Smooth muscle cell (in vitro differentiated cells): ENCODE measurements at regions not wholly inside any gene's neighbourhood (a gene's known extent, or its start where the extent isn't known, plus 50 kb on each side); places are given as distances from the start of the nearest gene placed in this dataset.

Experiments
- DNase-seq: peaks from one replicate; lab custom pipeline; 2025; ENCODE audit not compliant: unreplicated experiment; lab: John Stamatoyannopoulos, UW
- H2AFZ ChIP-seq: fragments of 200-600 bp; sonication (generic); 2 replicates; pipeline ENCODE4 v1.6.0; 2016; ENCODE audit warnings: antibody characterized with exemption, low read depth, mild to moderate bottlenecking
- H3F3A ChIP-seq: fragments of 200-600 bp; sonication (generic); 2 replicates; pipeline ENCODE4 v1.6.0; 2017; ENCODE audit warnings: antibody characterized with exemption, low read depth
- H3K27ac ChIP-seq: fragments of 200-600 bp; sonication (generic); 2 replicates; pipeline ENCODE4 v1.5.1; 2016; ENCODE audit warnings: low read depth, mild to moderate bottlenecking
- H3K27me3 ChIP-seq: fragments of 200-600 bp; sonication (generic); 2 replicates; pipeline ENCODE4 v1.6.1; 2016; ENCODE audit warnings: low read depth, mild to moderate bottlenecking
- H3K36me3 ChIP-seq: fragments of 200-600 bp; sonication (generic); 2 replicates; pipeline ENCODE4 v1.5.1; 2016; ENCODE audit warnings: low read depth
- H3K4me1 ChIP-seq: fragments of 200-600 bp; sonication (generic); 2 replicates; pipeline ENCODE4 v1.5.1; 2016; ENCODE audit warnings: low read depth
- H3K4me2 ChIP-seq: fragments of 200-600 bp; sonication (generic); 2 replicates; pipeline ENCODE4 v1.6.0; 2016; ENCODE audit warnings: mild to moderate bottlenecking
- H3K4me3 ChIP-seq: fragments of 200-600 bp; sonication (generic); 2 replicates; pipeline ENCODE4 v1.5.1; 2016; ENCODE audit warnings: mild to moderate bottlenecking
- H3K79me2 ChIP-seq: fragments of 200-600 bp; sonication (generic); 2 replicates; pipeline ENCODE4 v1.6.0; 2016; ENCODE audit warnings: low read depth, mild to moderate bottlenecking
- H3K9ac ChIP-seq: fragments of 200-600 bp; sonication (generic); 2 replicates; pipeline ENCODE4 v1.6.0; 2016; ENCODE audit warnings: low read depth
- H3K9me3 ChIP-seq: fragments of 200-600 bp; sonication (generic); replicated peaks from 2 replicates; pipeline ENCODE4 v1.5.1; 2016; ENCODE audit warnings: low read depth
- H4K20me1 ChIP-seq: fragments of 200-600 bp; sonication (generic); 2 replicates; pipeline ENCODE4 v1.6.0; 2016; ENCODE audit warnings: low read depth
- WGBS: methylation state at CpG from one replicate; pipeline ENCODE4 v1.1.7; 2016; ENCODE audit warnings: low lambda C conversion rate; 5-methylcytosine and 5-hydroxymethylcytosine counted together
- TF ChIP-seq, protein P1 (sequence below): fragments of 200-600 bp; sonication (generic); IDR thresholded peaks from 2 replicates; pipeline ENCODE4 v1.5.1; 2017; ENCODE audit warnings: borderline replicate concordance, mild to moderate bottlenecking, antibody characterized with exemption; ENCODE audit not compliant: insufficient read depth, poor library complexity, severe bottlenecking

GRCh38 chr15:62573876-62574275 is 408.8 kb upstream of the C2CD4B start:
- TF ChIP-seq, protein P1, sequence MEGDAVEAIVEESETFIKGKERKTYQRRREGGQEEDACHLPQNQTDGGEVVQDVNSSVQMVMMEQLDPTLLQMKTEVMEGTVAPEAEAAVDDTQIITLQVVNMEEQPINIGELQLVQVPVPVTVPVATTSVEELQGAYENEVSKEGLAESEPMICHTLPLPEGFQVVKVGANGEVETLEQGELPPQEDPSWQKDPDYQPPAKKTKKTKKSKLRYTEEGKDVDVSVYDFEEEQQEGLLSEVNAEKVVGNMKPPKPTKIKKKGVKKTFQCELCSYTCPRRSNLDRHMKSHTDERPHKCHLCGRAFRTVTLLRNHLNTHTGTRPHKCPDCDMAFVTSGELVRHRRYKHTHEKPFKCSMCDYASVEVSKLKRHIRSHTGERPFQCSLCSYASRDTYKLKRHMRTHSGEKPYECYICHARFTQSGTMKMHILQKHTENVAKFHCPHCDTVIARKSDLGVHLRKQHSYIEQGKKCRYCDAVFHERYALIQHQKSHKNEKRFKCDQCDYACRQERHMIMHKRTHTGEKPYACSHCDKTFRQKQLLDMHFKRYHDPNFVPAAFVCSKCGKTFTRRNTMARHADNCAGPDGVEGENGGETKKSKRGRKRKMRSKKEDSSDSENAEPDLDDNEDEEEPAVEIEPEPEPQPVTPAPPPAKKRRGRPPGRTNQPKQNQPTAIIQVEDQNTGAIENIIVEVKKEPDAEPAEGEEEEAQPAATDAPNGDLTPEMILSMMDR = no peak
- H3K79me2 ChIP-seq = no peaks in the 10 kb centered on the region
- WGBS = 96% methylated on average over 3 of the region's 3 CpGs

GRCh38 chr15:62578546-62578945 is 413.5 kb upstream of the C2CD4B start:
- H3K27ac ChIP-seq = no peak overlapping the region

More at GRCh38 chr15:62573876-62574275, 408.8 kb upstream of the C2CD4B start:
- no peaks in the 10 kb centered on the region for H3K36me3 ChIP-seq
- no peak overlapping the region for H3K4me3 ChIP-seq
- no peaks in the 10 kb centered on the region for H3K9me3 ChIP-seq
- H3K27me3 ChIP-seq = no peaks in the 10 kb centered on the region
- no peak overlapping the region for H2AFZ ChIP-seq
- no peak for DNase-seq
- H3F3A ChIP-seq = peaks cover 10% of the 10 kb centered on the region
- no peak overlapping the region for H3K9ac ChIP-seq
- no peaks in the 10 kb centered on the region for H3K4me1 ChIP-seq
- peaks cover 40% of the 10 kb centered on the region for H4K20me1 ChIP-seq
- no peak overlapping the region for H3K27ac ChIP-seq
- H3K4me2 ChIP-seq = no peak overlapping the region

GRCh38 chr15:62578960-62579359 is 413.9 kb upstream of the C2CD4B start:
- Histone ChIP-seq H3K4me1 (peaks cover 4% of the 10 kb centered on the region), H3K9ac (no peak overlapping the region), H3K9me3 (no peaks in the 10 kb centered on the region), H2AFZ (no peak overlapping the region), H3K79me2 (no peaks in the 10 kb centered on the region), H4K20me1 (no peaks in the 10 kb centered on the region), H3K27me3 (no peaks in the 10 kb centered on the region), H3K36me3 (no peaks in the 10 kb centered on the region), H3K27ac (no peak overlapping the region), H3F3A (no peaks in the 10 kb centered on the region), H3K4me3 (no peak overlapping the region), H3K4me2 (no peak overlapping the region)
- TF ChIP-seq, protein P1 = no peak
- WGBS = 100% methylated on average over 1 of the region's 1 CpG
- no peak for DNase-seq

More at GRCh38 chr15:62578546-62578945, 413.5 kb upstream of the C2CD4B start:
- TF ChIP-seq, protein P1 = no peak
- Histone ChIP-seq H3K4me3 (no peak overlapping the region), H3K9me3 (no peaks in the 10 kb centered on the region), H3K79me2 (no peaks in the 10 kb centered on the region), H3K9ac (no peak overlapping the region), H2AFZ (no peak overlapping the region), H3K36me3 (no peaks in the 10 kb centered on the region), H3F3A (no peaks in the 10 kb centered on the region), H3K4me2 (no peak overlapping the region), H3K27me3 (no peaks in the 10 kb centered on the region), H3K4me1 (peaks cover 4% of the 10 kb centered on the region), H4K20me1 (peaks cover 3% of the 10 kb centered on the region)
- WGBS = 94% methylated on average over 6 of the region's 6 CpGs
- no peak for DNase-seq

GRCh38 chr15:62579842-62580241 is 414.8 kb upstream of the C2CD4B start:
- no peaks in the 10 kb centered on the region for H3K27me3 ChIP-seq
- H3K36me3 ChIP-seq = no peaks in the 10 kb centered on the region
- H3K4me2 ChIP-seq = no peak overlapping the region
- H4K20me1 ChIP-seq = no peaks in the 10 kb centered on the region
- 98% methylated on average over 5 of the region's 5 CpGs for WGBS
- DNase-seq = no peak
- no peaks in the 10 kb centered on the region for H3K9me3 ChIP-seq
- H3K9ac ChIP-seq = no peak overlapping the region
- H3K27ac ChIP-seq = no peak overlapping the region
- TF ChIP-seq, protein P1 = no peak
- no peak overlapping the region for H3K4me3 ChIP-seq
- no peaks in the 10 kb centered on the region for H3K79me2 ChIP-seq
- no peak overlapping the region for H2AFZ ChIP-seq
- peaks cover 11% of the 10 kb centered on the region for H3K4me1 ChIP-seq
- no peaks in the 10 kb centered on the region for H3F3A ChIP-seq
